HL-60 (cell line): ENCODE measurements at regions not wholly inside any gene's neighbourhood (a gene's known extent, or its start where the extent isn't known, plus 50 kb on each side); places are given as distances from the start of the nearest gene placed in this dataset.
"Not testable (repeated sequence)": the region's sequence is repeated elsewhere in the genome, so short reads cannot be mapped to it uniquely, and the experiment has no call there.

Experiments used
- DNase-seq, 2 experiments: peaks; one replicate each; pipeline ENCODE4 v3.0.0-alpha.2; 2010 to 2020; ENCODE audit warnings: low read depth in 1 of 2, low spot score in 1 of 2
- H3K27ac ChIP-seq: fragments of 250-450 bp; sonication (Bioruptor Pico); replicated peaks from 2 replicates; pipeline ENCODE4 v1.5.1; 2020; ENCODE audit warnings: mild to moderate bottlenecking, moderate library complexity
- H3K27me3 ChIP-seq: fragments of 250-450 bp; sonication (Bioruptor Pico); 2 replicates; pipeline ENCODE4 v1.5.1; 2021; ENCODE audit warnings: mild to moderate bottlenecking, moderate library complexity; ENCODE audit not compliant: insufficient read depth, poor library complexity, severe bottlenecking
- H3K4me3 ChIP-seq: replicated peaks from 2 replicates; pipeline ENCODE4 v1.5.1; 2011; ENCODE audit warnings: mild to moderate bottlenecking, control low read depth, low read length; ENCODE audit not compliant: insufficient read depth
- GABPA ChIP-seq: IDR thresholded peaks from 2 replicates; pipeline ENCODE4 v1.6.1; 2012; ENCODE audit warnings: low read depth
- POLR2AphosphoS5 ChIP-seq: IDR thresholded peaks from 2 replicates; pipeline ENCODE4 v1.6.1; 2012; ENCODE audit warnings: low read depth
- SPI1 ChIP-seq: IDR thresholded peaks from 2 replicates; pipeline ENCODE4 v1.6.1; 2012; ENCODE audit warnings: low read depth, mild to moderate bottlenecking, borderline replicate concordance
- TF ChIP-seq, protein P1 (sequence below): IDR thresholded peaks from one replicate; pipeline ENCODE4 v1.5.1; 2011; ENCODE audit warnings: low read length, control low read depth, inconsistent platforms; ENCODE audit not compliant: insufficient read depth
- TF ChIP-seq, protein P2 (sequence below): IDR thresholded peaks from 2 replicates; pipeline ENCODE4 v1.6.1; 2012; ENCODE audit warnings: low read depth; ENCODE audit not compliant: insufficient replicate concordance

DNA sequence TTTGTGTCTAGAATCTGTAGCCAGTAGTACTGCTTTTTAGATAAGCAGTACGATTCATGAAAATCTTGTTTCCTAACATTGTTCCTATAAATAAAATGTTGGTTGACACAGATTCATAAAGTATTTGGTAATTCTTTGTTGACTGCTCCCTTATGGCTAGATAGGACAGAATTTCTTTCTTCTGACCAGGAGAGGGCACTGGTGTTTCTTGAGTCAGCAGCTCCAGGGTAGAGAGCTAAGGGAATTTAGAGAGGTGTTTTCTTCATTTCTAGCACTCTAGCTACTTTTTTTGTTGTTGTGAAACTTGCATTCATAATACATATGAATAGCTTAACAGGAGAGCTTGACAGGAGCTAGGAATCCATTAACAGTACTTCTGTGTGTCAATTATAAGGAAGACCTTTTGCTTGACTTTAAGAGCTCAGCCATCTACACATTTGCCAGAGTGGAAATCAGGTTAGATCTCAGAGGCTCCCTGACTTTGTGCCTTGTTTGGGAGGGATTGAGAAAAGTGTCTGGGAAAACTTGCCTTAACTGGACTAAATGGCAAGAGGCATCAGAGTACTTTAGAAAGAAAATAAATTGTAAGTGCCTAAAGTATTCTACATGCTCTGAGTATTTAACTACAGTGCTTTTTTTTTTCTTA lies 756.1 kb downstream of the SH3BGRL start:
- H3K27me3 ChIP-seq = no peaks in the 10 kb centered on the region
- peak in 1 of 2 experiments; percentile 23 for DNase-seq
- TF ChIP-seq, protein P1, sequence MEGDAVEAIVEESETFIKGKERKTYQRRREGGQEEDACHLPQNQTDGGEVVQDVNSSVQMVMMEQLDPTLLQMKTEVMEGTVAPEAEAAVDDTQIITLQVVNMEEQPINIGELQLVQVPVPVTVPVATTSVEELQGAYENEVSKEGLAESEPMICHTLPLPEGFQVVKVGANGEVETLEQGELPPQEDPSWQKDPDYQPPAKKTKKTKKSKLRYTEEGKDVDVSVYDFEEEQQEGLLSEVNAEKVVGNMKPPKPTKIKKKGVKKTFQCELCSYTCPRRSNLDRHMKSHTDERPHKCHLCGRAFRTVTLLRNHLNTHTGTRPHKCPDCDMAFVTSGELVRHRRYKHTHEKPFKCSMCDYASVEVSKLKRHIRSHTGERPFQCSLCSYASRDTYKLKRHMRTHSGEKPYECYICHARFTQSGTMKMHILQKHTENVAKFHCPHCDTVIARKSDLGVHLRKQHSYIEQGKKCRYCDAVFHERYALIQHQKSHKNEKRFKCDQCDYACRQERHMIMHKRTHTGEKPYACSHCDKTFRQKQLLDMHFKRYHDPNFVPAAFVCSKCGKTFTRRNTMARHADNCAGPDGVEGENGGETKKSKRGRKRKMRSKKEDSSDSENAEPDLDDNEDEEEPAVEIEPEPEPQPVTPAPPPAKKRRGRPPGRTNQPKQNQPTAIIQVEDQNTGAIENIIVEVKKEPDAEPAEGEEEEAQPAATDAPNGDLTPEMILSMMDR = no peak
- TF ChIP-seq GABPA = no peak
- TF ChIP-seq, protein P2, sequence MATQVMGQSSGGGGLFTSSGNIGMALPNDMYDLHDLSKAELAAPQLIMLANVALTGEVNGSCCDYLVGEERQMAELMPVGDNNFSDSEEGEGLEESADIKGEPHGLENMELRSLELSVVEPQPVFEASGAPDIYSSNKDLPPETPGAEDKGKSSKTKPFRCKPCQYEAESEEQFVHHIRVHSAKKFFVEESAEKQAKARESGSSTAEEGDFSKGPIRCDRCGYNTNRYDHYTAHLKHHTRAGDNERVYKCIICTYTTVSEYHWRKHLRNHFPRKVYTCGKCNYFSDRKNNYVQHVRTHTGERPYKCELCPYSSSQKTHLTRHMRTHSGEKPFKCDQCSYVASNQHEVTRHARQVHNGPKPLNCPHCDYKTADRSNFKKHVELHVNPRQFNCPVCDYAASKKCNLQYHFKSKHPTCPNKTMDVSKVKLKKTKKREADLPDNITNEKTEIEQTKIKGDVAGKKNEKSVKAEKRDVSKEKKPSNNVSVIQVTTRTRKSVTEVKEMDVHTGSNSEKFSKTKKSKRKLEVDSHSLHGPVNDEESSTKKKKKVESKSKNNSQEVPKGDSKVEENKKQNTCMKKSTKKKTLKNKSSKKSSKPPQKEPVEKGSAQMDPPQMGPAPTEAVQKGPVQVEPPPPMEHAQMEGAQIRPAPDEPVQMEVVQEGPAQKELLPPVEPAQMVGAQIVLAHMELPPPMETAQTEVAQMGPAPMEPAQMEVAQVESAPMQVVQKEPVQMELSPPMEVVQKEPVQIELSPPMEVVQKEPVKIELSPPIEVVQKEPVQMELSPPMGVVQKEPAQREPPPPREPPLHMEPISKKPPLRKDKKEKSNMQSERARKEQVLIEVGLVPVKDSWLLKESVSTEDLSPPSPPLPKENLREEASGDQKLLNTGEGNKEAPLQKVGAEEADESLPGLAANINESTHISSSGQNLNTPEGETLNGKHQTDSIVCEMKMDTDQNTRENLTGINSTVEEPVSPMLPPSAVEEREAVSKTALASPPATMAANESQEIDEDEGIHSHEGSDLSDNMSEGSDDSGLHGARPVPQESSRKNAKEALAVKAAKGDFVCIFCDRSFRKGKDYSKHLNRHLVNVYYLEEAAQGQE = no peak
- no peak for TF ChIP-seq POLR2AphosphoS5
- TF ChIP-seq SPI1 = no peak

DNA sequence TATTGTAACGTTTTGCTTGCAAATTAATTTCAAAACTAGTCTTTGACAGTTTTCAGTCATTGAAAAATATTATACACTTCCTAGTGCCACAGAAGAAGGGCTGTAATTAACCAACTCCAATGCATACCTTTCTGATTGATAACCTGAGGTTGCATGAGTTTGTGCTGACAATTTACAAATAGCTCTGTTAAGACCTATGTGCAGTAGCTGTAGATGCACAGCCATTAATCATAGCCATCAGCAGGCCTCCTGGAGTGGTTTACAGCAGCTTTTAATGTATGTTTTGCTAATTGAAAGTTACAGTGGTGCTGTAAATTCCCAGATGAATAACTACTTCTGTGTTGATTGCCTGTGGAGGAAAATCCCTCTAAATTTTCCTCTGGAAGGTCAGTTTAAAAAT lies 758.1 kb downstream of the SH3BGRL start:
- Histone ChIP-seq H3K4me3 (no peak overlapping the region), H3K27ac (no peak overlapping the region), H3K27me3 (no peaks in the 10 kb centered on the region)
- TF ChIP-seq SPI1 (no peak), GABPA (no peak), POLR2AphosphoS5 (no peak)
- TF ChIP-seq, protein P2 = no peak
- TF ChIP-seq, protein P1 = no peak
- DNase-seq = no peak

More for the DNA sequence above, 756.1 kb downstream of the SH3BGRL start:
- no peak overlapping the region for H3K4me3 ChIP-seq
- no peak overlapping the region for H3K27ac ChIP-seq

GRCh38 chrX:81974413-81974812 lies 772.5 kb downstream of the SH3BGRL start:
- not testable (repeated sequence) for DNase-seq, H3K4me3 ChIP-seq, H3K27me3 ChIP-seq, H3K27ac ChIP-seq

DNA sequence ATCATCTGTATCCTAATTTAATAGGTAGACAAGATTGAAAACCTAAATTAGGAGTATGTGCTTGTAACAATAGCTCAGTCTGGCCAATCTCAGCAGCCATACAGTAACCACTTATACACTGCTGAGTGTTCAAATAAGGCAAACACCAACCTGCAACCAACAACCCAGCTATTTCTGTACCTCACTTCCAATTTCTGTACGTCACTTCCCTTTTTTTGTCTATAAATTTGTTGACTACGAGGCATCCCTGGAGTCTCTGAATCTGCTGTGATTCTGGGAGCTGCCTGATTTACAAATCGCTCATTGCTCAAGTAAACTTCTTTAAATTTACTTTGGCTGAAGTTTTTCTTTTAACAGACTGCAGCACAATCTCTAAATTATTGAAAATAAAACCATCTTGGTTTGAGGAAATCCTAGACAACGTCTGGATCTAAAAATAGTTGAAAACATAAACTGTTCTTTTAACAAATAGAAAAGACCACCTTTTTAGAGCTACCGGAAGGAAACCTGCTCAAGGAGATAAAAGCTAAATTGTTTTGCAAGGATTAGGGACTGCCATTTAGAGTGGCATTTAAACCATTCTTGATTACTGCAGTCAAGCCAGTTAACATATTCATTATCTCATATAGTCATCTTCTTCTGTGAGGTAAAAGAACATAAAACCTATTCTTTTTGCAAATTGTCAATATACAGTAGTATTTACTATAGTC lies 778.1 kb downstream of the SH3BGRL start:
- DNase-seq = no peak
- no peak overlapping the region for H3K4me3 ChIP-seq
- no peak overlapping the region for H3K27ac ChIP-seq
- TF ChIP-seq SPI1 (no peak), POLR2AphosphoS5 (no peak)
- TF ChIP-seq, protein P1 = no peak
- no peaks in the 10 kb centered on the region for H3K27me3 ChIP-seq

GRCh38 chrX:81987217-81987616 lies 785.3 kb downstream of the SH3BGRL start:
- H3K27ac ChIP-seq, H3K4me3 ChIP-seq, H3K27me3 ChIP-seq, DNase-seq: not testable (repeated sequence)
